ENCODE measurements at regions not wholly inside any gene's neighbourhood (a gene's known extent, or its start where the extent isn't known, plus 50 kb on each side); places are given as distances from the start of the nearest gene placed in this dataset.
"Not testable (repeated sequence)": the region's sequence is repeated elsewhere in the genome, so short reads cannot be mapped to it uniquely, and the experiment has no call there.

- no peak for DNase-seq (ENCODE audit: low spot score)
Observed at GRCh38 chr6:133051240-133051639, 189.9 kb upstream of the EYA4 start.

- no peak for DNase-seq (ENCODE audit: low spot score)
Observed at GRCh38 chr6:133052465-133052864, 188.7 kb upstream of the EYA4 start.

- no peak for DNase-seq (ENCODE audit: low spot score)
Observed at GRCh38 chr6:133055441-133055966, 185.7 kb upstream of the EYA4 start.

- DNase-seq (ENCODE audit: low spot score): no peak
Observed at GRCh38 chr6:133057352-133057751, 183.8 kb upstream of the EYA4 start.

- DNase-seq (ENCODE audit: low spot score): no peak
Observed at GRCh38 chr6:133062077-133062476, 179.1 kb upstream of the EYA4 start.

- DNase-seq (ENCODE audit: low spot score): no peak
Observed at GRCh38 chr6:133062696-133063306, 178.4 kb upstream of the EYA4 start.

- DNase-seq (ENCODE audit: low spot score): no peak
Observed at GRCh38 chr6:133067960-133068359, 173.2 kb upstream of the EYA4 start.

- DNase-seq (ENCODE audit: low spot score): no peak
Observed at GRCh38 chr6:133070410-133071043, 170.6 kb upstream of the EYA4 start.

- DNase-seq (ENCODE audit: low spot score): no peak
Observed at GRCh38 chr6:133079901-133080300, 161.3 kb upstream of the EYA4 start.

- DNase-seq (ENCODE audit: low spot score): no peak
Observed at GRCh38 chr6:133083248-133083967, 157.7 kb upstream of the EYA4 start.

GRCh38 chr6:133085471-133085870 lies 155.7 kb upstream of the EYA4 start:
- no peak for DNase-seq (ENCODE audit: low spot score)

GRCh38 chr6:133085896-133086295 lies 155.3 kb upstream of the EYA4 start:
- no peak for DNase-seq (ENCODE audit: low spot score)

- no peak for DNase-seq (ENCODE audit: low spot score)
Observed at GRCh38 chr6:133088931-133089695, 152.0 kb upstream of the EYA4 start.

GRCh38 chr6:133092199-133092598 lies 149.0 kb upstream of the EYA4 start:
- DNase-seq (ENCODE audit: low spot score): no peak

GRCh38 chr6:133092771-133093170 lies 148.4 kb upstream of the EYA4 start:
- DNase-seq (ENCODE audit: low spot score): no peak

- DNase-seq (ENCODE audit: low spot score): not testable (repeated sequence)
Observed at GRCh38 chr6:133093211-133093610, 147.9 kb upstream of the EYA4 start.

- no peak for DNase-seq (ENCODE audit: low spot score)
Observed at GRCh38 chr6:133093956-133094355, 147.2 kb upstream of the EYA4 start.

GRCh38 chr6:133097208-133097607 lies 143.9 kb upstream of the EYA4 start:
- DNase-seq (ENCODE audit: low spot score): no peak

- DNase-seq (ENCODE audit: low spot score): no peak
Observed at GRCh38 chr6:133099573-133099972, 141.6 kb upstream of the EYA4 start.

GRCh38 chr6:133100865-133101264 lies 140.3 kb upstream of the EYA4 start:
- no peak for DNase-seq (ENCODE audit: low spot score)

- no peak for DNase-seq (ENCODE audit: low spot score)
Observed at GRCh38 chr6:133101790-133102189, 139.4 kb upstream of the EYA4 start.

- DNase-seq (ENCODE audit: low spot score): no peak
Observed at GRCh38 chr6:133106934-133107333, 134.2 kb upstream of the EYA4 start.
